ENCODE measurements at regions not wholly inside any gene's neighbourhood (a gene's known extent, or its start where the extent isn't known, plus 50 kb on each side); places are given as distances from the start of the nearest gene placed in this dataset.
A peak's percentile ranks its signal among the peaks of the same experiment; 100 is the strongest.

GRCh38 chr7:91710881-91711280 lies 169.6 kb downstream of the MTERF1 start:
- H3F3A ChIP-seq (ENCODE audit: low read length, unreplicated experiment), result peaks cover 4% of the 10 kb centered on the region
- intact Hi-C loops (cut with micrococcal nuclease), result loop anchor here (5.0 kb wide), 1 partner anchor 69 kb away; no protein-coding TSS in a partner anchor
- no peak overlapping the region for H3K4me3 ChIP-seq (ENCODE audit: low read length)
- BruUV-seq (replicated peaks), result no TSS peak
- H3K4me2 ChIP-seq (ENCODE audit: low read length), result no peak overlapping the region
- TF ChIP-seq CTCF (conservative IDR thresholded peaks at IDR 0.05; ENCODE audit: low read depth, low read length) (no peak), EZH2phosphoT487 (IDR thresholded peaks at IDR 0.05; ENCODE audit: borderline replicate concordance, low read length) (no peak), EZH2 (IDR thresholded peaks at IDR 0.05; ENCODE audit: low read length, unreplicated experiment) (no peak)
- no peak overlapping the region for H3K9ac ChIP-seq (ENCODE audit: low read length)
- peaks cover 11% of the 10 kb centered on the region; the same call in 1 of the 2 replicates for H3K9me3 ChIP-seq (ENCODE audit: low read length)
- DNase-seq, result no peak
- no peak overlapping the region for H2AFZ ChIP-seq (ENCODE audit: low read length)
- ChIA-PET POLR2A (ENCODE audit: unreplicated experiment) (no interaction called here), CTCF (no interaction called here)
- no peaks in the 10 kb centered on the region for H3K36me3 ChIP-seq (ENCODE audit: low read depth, low read length)
- no peak overlapping the region for H3K27ac ChIP-seq (ENCODE audit: low read length)
- H3K27me3 ChIP-seq (ENCODE audit: low read length), result no peaks in the 10 kb centered on the region
- H3K79me2 ChIP-seq (ENCODE audit: low read length), result no peaks in the 10 kb centered on the region
- no peaks in the 10 kb centered on the region for H3K9me2 ChIP-seq (replicated peaks; ENCODE audit: low read length)
- peaks cover 15% of the 10 kb centered on the region for H3K4me1 ChIP-seq (ENCODE audit: insufficient read depth, low read length)
- no peak for ATAC-seq
- H4K20me1 ChIP-seq (ENCODE audit: low read length), result no peaks in the 10 kb centered on the region

DNA sequence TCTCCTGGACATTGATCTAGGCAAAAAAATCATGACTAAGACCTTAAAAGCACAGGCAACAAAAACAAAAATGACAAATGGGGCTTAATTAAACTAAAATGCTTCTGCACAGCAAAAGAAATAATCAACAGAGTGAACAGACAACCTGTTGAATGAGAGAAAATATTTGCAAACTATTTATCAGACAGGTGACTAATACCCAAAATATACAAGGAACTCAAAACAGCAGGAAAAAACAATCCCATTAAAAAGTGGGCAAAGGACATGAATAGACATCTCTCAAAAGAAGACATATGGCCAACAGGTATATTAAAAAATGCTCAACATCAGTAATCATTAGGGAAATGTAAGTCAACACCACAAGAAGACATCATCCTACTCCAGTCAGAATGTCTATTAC lies 166.8 kb downstream of the MTERF1 start:
- Histone ChIP-seq H3K27ac (ENCODE audit: low read length) (no peak overlapping the region), H3K4me2 (ENCODE audit: low read length) (peak overlapping the region; percentile 18; the same call in 1 of the 2 replicates), H2AFZ (ENCODE audit: low read length) (no peak overlapping the region), H3K9ac (ENCODE audit: low read length) (no peak overlapping the region), H3K36me3 (ENCODE audit: low read depth, low read length) (no peaks in the 10 kb centered on the region), H3K4me1 (ENCODE audit: insufficient read depth, low read length) (peaks cover 20% of the 10 kb centered on the region), H3K79me2 (ENCODE audit: low read length) (no peaks in the 10 kb centered on the region), H4K20me1 (ENCODE audit: low read length) (no peaks in the 10 kb centered on the region), H3K27me3 (ENCODE audit: low read length) (no peaks in the 10 kb centered on the region), H3K9me3 (ENCODE audit: low read length) (peaks cover 6% of the 10 kb centered on the region; the same call in 1 of the 2 replicates), H3K4me3 (ENCODE audit: low read length) (no peak overlapping the region), H3K9me2 (replicated peaks; ENCODE audit: low read length) (no peaks in the 10 kb centered on the region), H3F3A (ENCODE audit: low read length, unreplicated experiment) (peaks cover 4% of the 10 kb centered on the region)
- intact Hi-C loops (cut with micrococcal nuclease), result loop anchor here (5.0 kb wide), 1 partner anchor 71 kb away; no protein-coding TSS in a partner anchor
- POLR2A ChIA-PET (ENCODE audit: unreplicated experiment), result no interaction called here
- ATAC-seq (peak; percentile 83), DNase-seq (peak; percentile 64)
- BruUV-seq (replicated peaks), result no TSS peak
- CTCF ChIA-PET, result no interaction called here
- TF ChIP-seq CTCF (conservative IDR thresholded peaks at IDR 0.05; ENCODE audit: low read depth, low read length) (no peak), EZH2phosphoT487 (IDR thresholded peaks at IDR 0.05; ENCODE audit: borderline replicate concordance, low read length) (no peak), EZH2 (IDR thresholded peaks at IDR 0.05; ENCODE audit: low read length, unreplicated experiment) (no peak)

DNA sequence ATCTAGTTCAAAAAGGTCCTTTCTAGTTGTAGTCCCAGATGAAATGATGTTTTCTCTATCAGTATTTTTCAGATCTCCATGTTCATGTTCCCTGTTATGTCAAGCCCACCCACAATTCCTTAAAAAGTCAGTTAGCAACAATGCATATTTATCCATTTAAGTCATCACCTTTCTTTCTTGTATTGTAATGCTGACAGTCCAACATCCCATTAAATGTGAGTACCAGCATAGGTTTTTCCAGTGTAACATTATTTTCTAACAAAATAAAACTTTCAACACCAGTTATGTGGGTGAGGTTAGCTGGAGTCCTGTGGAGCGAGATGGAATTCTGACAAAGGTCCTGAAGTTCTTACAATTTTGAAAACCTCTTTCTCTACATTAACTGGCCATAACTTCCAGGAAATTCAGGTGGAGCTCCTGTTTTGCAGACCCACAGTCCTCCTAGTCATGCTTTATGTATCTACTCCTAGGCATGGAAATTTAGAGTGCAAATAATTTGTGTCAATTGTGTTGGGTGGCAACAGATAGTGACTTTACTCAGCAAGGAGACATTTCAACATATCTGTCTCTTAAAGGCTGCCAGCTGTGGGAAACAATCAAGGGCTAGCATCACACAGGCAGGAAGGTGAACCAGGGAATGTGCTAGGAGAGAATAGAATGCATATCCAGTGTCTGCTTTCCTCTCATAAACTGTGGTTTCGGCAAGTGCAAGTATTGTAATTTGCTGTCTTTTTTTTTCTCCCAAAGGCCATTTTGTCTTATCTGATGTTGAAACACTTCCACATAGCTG lies 162.6 kb downstream of the MTERF1 start:
- H2AFZ ChIP-seq (ENCODE audit: low read length), result no peak overlapping the region
- intact Hi-C loops (cut with micrococcal nuclease), result no loop called here
- CTCF ChIA-PET, result no interaction called here

More for the DNA sequence above, 162.6 kb downstream of the MTERF1 start:
- no peaks in the 10 kb centered on the region for H3K9me2 ChIP-seq (replicated peaks; ENCODE audit: low read length)
- POLR2A ChIA-PET (ENCODE audit: unreplicated experiment), result no interaction called here
- peaks cover 38% of the 10 kb centered on the region for H3K4me1 ChIP-seq (ENCODE audit: insufficient read depth, low read length)
- H4K20me1 ChIP-seq (ENCODE audit: low read length), result no peaks in the 10 kb centered on the region
- no TSS peak for BruUV-seq (replicated peaks)
- no peak overlapping the region for H3K27ac ChIP-seq (ENCODE audit: low read length)
- TF ChIP-seq EZH2phosphoT487 (IDR thresholded peaks at IDR 0.05; ENCODE audit: borderline replicate concordance, low read length) (no peak), EZH2 (IDR thresholded peaks at IDR 0.05; ENCODE audit: low read length, unreplicated experiment) (no peak), CTCF (conservative IDR thresholded peaks at IDR 0.05; ENCODE audit: low read depth, low read length) (no peak)
- ATAC-seq, result no peak
- no peaks in the 10 kb centered on the region for H3K79me2 ChIP-seq (ENCODE audit: low read length)
- DNase-seq, result peak; percentile 4
- H3K36me3 ChIP-seq (ENCODE audit: low read depth, low read length), result no peaks in the 10 kb centered on the region
- H3K4me3 ChIP-seq (ENCODE audit: low read length), result no peak overlapping the region
- no peaks in the 10 kb centered on the region for H3K9me3 ChIP-seq (ENCODE audit: low read length)
- H3F3A ChIP-seq (ENCODE audit: low read length, unreplicated experiment), result peaks cover 9% of the 10 kb centered on the region
- H3K27me3 ChIP-seq (ENCODE audit: low read length), result no peaks in the 10 kb centered on the region
- H3K4me2 ChIP-seq (ENCODE audit: low read length), result no peak overlapping the region
- H3K9ac ChIP-seq (ENCODE audit: low read length), result no peak overlapping the region
